DLD1 (cell line): ENCODE measurements at regions not wholly inside any gene's neighbourhood (a gene's known extent, or its start where the extent isn't known, plus 50 kb on each side); places are given as distances from the start of the nearest gene placed in this dataset.
"Not testable (repeated sequence)": the region's sequence is repeated elsewhere in the genome, so short reads cannot be mapped to it uniquely, and the experiment has no call there.

ENCODE experiments used
- in situ Hi-C: cut with HindIII; loops from 2 replicates; pipeline ENCODE4 v1.10.0; 2017; ENCODE audit warnings: low sequenced_read_pairs

- in situ Hi-C loops = no loop called here
Measured at GRCh38 chr1:199089393-199090122, 450.7 kb downstream of the PTPRC start.

GRCh38 chr1:199095628-199096027 is 456.8 kb downstream of the PTPRC start:
- in situ Hi-C loops = not testable (repeated sequence)

- in situ Hi-C loops = no loop called here
Measured at GRCh38 chr1:199096591-199096990, 457.8 kb downstream of the PTPRC start.

GRCh38 chr1:199098468-199098867 is 459.6 kb downstream of the PTPRC start:
- in situ Hi-C loops = no loop called here

GRCh38 chr1:199101139-199101538 is 462.3 kb downstream of the PTPRC start:
- in situ Hi-C loops = no loop called here

- in situ Hi-C loops = no loop called here
Measured at GRCh38 chr1:199101635-199102034, 462.8 kb downstream of the PTPRC start.

- in situ Hi-C loops = no loop called here
Measured at GRCh38 chr1:199102239-199102638, 463.4 kb downstream of the PTPRC start.

- in situ Hi-C loops = no loop called here
Measured at GRCh38 chr1:199109160-199109559, 470.3 kb downstream of the PTPRC start.

- in situ Hi-C loops = loop anchor here (10.0 kb wide), 1 partner anchor 72 kb away; no protein-coding TSS in a partner anchor
Measured at GRCh38 chr1:199112365-199112764, 473.5 kb downstream of the PTPRC start.

- in situ Hi-C loops = loop anchor here (10.0 kb wide), 1 partner anchor 71 kb away; no protein-coding TSS in a partner anchor
Measured at GRCh38 chr1:199113265-199113869, 474.5 kb downstream of the PTPRC start.

GRCh38 chr1:199116488-199116887 is 477.6 kb downstream of the PTPRC start:
- in situ Hi-C loops = loop anchor here (10.0 kb wide), 1 partner anchor 68 kb away; no protein-coding TSS in a partner anchor

GRCh38 chr1:199121047-199121446 is 482.2 kb downstream of the PTPRC start:
- in situ Hi-C loops = no loop called here

GRCh38 chr1:199122085-199122484 is 483.2 kb downstream of the PTPRC start:
- in situ Hi-C loops = no loop called here

GRCh38 chr1:199122532-199123311 is 483.9 kb downstream of the PTPRC start:
- in situ Hi-C loops = no loop called here

- in situ Hi-C loops = no loop called here
Measured at GRCh38 chr1:199123615-199124014, 484.8 kb downstream of the PTPRC start.

- in situ Hi-C loops = no loop called here
Measured at GRCh38 chr1:199124351-199124750, 485.5 kb downstream of the PTPRC start.

GRCh38 chr1:199129247-199129646 is 490.4 kb downstream of the PTPRC start:
- in situ Hi-C loops = no loop called here

- in situ Hi-C loops = no loop called here
Measured at GRCh38 chr1:199132006-199132405, 493.2 kb downstream of the PTPRC start.

GRCh38 chr1:199135901-199136300 is 497.1 kb downstream of the PTPRC start:
- in situ Hi-C loops = no loop called here

- in situ Hi-C loops = no loop called here
Measured at GRCh38 chr1:199138061-199138460, 499.2 kb downstream of the PTPRC start.

- in situ Hi-C loops = no loop called here
Measured at GRCh38 chr1:199149591-199149990, 510.8 kb downstream of the PTPRC start.

GRCh38 chr1:199150756-199151155 is 511.9 kb downstream of the PTPRC start:
- in situ Hi-C loops = no loop called here
